ENCODE measurements at regions not wholly inside any gene's neighbourhood (a gene's known extent, or its start where the extent isn't known, plus 50 kb on each side); places are given as distances from the start of the nearest gene placed in this dataset.

DNA sequence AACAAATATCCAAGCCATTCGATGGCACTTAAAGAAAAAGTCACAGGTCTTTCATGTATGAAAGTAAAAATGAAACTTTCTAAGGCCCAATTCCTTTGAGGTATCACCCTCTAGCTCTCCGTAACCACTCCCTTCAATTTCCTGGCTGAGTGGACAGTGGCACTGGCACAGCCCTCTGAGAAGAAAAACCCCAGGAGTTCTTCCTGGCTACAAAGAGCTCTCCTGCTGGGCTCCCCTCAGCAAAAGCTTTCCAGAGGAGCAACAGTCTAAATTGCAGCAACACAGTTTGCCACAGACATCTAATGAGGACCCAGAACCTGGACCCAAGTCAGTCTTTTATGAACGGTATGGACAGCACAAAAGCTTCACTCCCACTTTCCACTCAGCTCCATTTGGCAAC, 71.8 kb downstream of the FUNDC1 start:
- DNase-seq, result no peak

DNA sequence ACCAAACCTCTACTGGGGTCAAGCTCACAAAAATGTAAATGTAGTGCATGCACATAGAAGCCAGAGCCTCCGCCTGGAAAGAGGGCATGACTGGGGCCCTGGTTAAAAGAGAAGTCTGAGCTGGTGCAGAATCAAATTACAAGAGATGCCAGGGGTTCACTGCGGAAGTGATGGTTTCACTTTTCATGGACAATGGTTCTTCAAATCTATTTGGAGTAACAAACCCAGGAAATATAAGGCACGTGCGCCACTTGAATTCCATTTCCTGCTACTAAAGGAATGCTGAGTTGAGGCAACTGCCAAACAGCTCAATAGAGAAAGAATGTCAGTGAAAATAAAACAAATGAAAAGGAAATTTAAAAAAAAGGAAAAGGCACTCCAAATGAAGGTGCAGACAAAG, 79.8 kb downstream of the FUNDC1 start:
- DNase-seq, result no peak

DNA sequence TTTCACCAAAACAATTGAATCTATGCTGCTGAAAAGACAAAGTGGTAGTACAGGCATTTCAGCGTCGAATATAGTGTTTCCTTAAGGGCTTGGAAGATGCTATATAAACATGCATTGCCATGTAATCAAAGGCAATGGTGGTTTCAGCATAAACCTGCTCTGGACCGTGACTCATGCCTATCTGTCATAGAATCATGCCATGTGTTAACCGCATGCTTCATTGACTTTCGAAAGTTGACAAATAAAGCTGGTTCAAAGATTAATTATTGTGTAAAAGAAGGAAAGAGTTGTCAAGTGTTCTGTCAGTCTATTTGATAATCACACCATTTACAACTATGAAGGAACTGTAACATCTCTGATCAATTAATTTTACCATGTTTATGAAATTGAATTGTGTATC, 83.2 kb downstream of the FUNDC1 start:
- no peak for DNase-seq

DNA sequence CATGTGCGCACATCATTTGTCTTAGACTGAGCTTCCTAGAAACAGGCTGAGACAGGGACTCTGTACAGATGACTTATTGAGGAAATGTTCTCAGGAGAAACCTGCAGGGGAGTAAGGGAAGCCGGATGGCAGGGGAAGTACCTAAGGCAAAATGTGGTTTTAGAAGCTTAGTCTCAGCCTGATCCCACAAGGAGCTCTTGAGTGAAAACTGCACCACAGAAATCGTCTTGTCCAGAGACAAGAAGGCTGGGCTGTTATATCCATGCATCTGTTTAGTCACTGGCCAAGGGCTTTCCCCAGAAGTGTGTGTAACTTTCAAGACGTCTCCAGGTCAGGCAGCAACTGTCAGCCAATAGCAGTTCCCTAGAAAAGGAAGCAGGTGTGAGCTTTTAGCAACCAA, 86.0 kb downstream of the FUNDC1 start:
- no peak for DNase-seq

DNA sequence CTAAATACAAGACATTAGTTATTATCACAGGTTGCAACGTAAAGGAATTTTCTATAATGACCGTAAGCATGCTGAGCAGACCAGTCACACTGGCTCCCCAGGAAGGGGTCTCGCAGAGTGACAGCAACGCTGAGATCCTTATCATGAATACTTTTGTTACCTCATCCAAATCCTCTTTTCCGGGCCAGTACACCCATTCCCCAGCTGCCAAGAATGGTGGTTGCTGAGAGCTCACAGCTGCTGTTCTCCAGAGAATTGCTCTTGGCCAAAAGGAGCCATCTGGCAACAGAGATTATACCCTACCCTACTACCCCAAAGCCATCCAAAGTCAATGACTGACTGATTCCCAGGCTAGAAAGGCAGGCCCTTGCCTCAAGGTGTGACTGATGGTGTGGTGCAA, 91.6 kb downstream of the FUNDC1 start:
- DNase-seq, result no peak

DNA sequence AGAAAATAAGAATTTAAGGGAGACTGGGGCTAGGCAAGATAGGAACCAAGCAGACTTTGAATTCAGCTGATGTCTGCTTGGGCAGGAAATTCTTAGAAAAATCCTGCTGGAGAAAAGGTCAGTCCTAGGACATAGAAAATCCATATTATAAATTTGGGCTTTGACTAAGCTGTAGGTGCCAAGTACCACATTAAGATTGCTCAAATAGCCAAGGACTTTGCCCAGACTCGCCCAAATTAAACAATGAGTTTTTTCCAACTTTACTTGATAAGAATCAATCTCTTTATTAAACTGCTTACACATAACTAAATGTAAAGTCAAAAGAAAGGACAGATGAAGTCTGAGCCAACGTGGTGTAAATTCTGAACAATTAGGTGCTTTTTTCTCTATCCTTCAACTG, 95.4 kb downstream of the FUNDC1 start:
- no peak for DNase-seq

DNA sequence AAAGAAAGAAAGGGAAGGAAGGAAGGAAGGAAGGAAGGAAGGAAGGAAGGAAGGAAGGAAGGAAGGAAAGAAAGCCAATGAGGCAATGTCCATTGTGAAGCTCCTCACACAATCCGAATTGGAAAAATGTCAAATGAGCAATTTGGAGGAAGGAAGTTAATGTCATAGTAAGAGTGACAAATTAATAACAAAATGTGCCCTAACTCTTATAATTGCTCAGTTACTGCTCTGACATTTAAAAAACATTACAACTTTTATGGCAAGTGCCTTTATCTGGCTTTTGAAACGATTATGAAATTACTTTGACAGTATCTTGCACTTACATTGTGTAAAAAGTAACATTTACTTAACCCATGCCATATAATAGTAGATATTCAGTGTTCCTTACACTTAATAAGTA, 96.5 kb upstream of the EFHC2 start:
- no peak for DNase-seq

DNA sequence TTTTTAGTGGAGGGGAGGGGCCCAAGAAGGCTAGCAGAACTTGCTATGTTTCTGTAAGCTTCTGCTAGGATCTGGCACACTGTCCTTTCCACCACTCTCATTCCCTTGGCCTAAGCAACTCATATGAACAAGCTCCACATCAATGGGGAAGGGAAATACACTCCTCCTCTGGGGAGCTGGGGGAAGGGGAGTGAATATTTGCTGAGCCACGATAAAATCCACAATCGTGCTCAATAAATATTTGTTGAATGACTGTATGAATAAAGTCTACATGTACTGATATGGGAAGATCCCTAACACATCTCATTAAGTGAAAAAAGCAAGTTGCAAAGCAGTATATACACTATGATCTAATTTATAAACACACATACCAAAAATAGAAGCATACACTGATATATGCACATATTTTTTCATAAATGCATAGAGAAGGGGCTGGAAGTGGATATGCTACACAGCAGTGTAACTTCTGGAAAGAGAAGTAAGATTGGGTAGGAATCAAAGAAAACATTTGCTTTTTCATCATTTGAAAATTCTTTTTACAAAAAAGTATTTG, 95.8 kb upstream of the EFHC2 start:
- DNase-seq, result no peak

DNA sequence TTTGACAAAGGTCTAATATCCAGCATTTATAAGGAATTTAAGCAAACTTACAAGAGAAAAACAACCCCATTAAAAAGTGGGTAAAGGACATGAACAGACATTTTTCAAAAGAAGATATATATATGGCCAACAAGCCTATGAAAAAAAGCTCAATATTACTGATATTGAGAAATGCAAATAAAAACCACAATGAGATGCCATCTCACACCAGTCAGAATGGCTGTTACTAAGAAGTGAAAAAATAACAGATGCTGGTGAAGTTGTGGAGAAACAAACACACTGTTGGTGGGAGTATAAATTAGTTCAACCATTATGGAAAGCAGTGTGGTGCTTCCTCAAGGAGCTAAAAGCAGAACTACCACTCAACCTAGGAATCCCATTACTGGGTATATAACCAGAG, 91.6 kb upstream of the EFHC2 start:
- no peak for DNase-seq

DNA sequence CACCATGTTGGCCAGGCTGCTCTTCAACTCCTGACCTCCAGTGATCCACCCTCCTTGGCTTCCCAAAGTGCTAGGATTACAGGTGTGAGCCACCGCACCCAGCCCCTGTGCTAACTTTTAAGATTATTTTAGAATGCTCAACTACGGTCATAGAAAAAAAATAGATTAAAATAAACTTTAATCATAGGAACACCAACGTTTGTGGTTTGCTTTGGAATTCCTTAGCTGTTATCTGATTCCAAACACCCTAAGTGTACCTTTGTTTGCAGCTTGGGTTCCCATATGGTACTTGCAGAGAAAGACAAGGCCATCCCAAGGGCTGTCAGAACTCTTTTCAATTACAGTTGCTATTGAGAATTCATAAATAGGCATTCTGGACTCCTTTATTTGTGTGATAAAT, 90.1 kb upstream of the EFHC2 start:
- no peak for DNase-seq

DNA sequence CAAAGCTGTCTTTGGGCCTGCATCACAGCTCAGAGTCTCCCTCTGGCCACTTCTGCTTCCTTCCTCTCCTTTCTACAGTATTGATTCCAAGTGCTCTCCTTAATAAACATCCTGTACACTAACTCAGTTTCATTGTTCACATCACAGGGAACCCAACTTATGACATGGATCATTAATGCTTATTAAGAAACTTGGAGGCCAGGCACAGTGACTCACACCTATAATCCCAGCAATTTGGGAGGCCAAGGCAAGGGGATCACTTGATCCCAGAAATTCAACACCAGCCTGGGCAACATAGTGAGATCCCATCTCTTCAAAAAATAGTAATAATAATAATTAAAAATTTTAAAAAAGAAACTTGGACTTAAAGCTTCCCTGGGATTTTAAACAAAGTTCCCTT, 89.2 kb upstream of the EFHC2 start:
- DNase-seq, result no peak

DNA sequence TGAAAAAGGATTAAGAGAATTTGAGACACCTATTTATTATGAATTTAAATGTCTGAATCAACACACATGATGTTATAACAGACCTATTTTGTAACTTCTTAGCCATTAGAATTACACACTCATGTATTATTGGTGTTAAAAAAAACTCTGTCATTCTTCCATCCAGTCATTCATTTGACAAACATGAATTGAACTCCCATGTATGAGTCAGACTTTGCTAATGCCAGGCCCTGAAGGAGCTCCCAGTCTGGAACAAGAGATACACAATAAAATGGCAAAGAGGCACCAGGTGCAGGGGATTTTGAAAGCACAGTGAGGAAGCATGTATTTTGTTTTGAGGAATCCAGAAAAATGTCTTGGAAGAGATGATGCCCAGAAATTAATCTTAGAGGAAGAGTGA, 87.7 kb upstream of the EFHC2 start:
- no peak for DNase-seq

DNA sequence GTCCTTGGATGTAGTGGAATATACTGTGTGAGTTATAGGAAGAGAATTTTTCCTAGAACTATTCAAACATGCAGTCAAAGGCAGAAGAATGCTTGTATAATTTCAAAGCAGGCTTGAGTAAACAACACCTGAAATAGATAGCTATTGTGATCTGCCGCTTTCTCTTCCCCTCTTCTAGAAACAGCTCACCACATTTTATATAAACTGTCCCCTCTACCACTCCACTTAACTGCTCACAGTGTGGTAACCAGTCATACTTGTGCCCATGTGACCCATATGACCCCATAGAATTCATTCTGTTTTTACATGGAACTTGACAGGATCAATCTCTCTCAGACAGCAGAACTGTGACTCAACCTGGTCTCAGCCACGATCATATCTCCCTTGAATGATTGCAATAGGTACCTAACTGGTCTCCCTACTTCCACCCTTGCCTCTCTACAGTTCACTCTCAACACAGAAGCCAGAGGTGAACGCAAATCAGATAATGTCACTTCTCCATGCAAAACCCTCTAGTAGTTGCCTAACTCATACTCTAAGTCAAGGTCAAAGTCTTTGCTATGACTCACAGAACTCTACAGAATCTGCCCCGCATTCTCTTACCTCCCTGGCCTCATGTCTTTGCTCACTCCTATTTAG, 85.6 kb upstream of the EFHC2 start:
- DNase-seq, result peak; percentile 13

DNA sequence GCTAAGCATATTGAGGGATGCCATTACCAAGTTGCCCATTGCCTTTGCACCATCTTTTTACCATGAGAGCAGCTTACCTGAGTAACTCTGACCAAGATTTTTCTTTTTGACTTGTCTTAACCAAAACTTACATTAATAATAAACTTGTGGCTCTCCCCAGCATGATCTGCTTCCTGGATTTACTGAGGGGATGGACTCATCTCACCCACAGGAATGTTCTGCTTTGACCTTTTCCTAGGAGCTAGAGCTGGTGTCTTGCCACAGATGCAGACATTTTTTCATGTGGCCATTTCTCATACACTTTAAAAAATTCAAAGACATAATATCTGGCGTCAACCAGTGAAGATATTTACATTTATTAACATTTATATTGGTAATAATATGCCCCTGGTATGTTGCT, 79.2 kb upstream of the EFHC2 start:
- DNase-seq, result no peak

DNA sequence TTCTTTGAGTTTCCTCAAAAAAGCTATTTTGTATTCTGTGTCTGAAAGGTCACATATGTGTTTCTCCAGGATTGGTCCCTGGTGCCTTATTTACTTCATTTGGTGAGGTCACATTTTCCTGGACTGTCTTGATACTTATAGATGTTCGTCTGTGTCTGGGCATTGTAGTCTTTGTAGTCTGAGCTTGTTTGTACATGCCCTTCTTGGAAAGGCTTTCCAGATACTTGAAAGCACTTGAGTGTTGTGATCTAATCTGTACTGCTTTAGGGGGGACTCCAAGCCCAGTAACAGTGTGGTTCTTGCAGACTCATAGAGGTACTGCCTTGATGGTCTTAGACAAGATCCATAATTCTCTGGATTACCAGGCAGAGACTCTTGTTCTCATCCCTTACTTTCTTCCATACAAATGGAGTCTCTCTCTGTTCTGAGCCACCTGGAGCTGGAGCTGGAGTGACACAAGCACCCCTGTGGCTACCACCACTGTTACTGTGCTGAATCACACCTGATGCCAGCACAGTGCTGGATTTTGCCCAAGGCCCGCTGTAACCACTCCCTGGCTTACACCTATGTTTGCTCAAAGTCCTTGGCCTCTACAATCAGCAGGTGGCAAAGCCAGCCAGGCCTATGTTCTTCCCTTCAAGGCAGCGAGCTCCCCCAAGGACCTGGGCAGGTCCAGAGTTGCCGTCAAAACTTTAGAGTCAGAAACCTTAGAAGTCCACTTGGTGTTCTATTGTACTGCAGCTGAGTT, 72.3 kb upstream of the EFHC2 start:
- DNase-seq, result no peak

DNA sequence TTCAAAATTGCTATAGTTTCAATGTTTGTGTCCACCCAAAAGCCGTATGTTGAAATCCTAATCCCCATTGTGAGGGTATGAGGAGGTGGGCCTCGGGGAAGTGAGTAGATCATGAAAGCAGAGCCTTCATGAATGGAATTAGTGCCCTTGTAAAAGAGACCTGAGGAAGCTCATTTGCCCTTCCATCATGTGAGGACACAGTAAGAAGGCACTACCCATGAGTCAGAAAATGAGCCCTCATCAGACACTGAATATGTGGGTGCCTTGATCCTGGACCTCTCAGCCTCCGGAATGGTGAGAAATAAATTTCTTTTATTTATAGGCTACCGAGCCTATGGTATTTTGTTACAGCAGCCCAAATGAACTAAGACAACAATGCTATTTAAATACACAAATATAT, 57.7 kb upstream of the EFHC2 start:
- no peak for DNase-seq

DNA sequence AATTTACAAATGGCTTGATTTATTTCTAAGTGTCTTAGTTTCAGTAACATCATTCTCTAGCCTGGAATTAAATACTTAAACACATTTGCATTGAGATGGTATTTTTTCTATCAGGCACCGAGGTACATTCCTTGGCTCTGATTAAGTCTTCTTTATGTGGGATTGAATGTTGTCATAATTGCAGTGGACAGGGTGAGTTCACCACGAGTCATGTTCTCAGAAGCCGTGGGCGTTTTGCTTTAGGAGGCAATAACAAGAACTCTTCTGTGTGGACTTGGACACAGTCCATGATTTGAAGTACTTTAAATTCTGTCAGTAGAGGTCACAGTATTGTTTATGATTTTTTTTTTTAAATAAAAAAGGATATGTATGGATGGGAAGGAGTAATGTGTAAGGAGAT, 57.1 kb upstream of the EFHC2 start:
- peak; percentile 51 for DNase-seq

DNA sequence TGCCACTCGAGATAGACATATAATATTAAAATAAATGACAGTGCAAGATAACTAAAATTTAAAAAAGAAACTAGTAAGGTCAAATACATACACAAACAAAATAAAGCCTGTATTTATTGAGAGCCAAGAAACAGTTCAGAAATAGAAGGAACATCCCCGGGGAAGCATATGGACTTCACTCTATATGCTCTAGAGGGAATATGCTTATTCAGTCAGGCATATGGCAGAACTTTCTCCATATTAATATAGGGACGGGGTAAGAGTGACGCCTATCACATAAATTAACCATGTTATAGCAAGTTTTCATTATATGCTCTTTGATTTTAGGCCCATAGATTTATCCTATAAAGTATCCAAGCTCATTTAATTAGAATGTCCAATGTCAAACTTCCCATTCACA, 56.7 kb upstream of the EFHC2 start:
- no peak for DNase-seq

All from stimulated activated CD4-positive, alpha-beta T cell treated with anti-CD3 and anti-CD28 coated beads, Interleukin-1b, Interleukin-23, amount 100 ng/mL, for 48 hours (primary cell).